22Rv1 (cell line): ENCODE measurements at regions not wholly inside any gene's neighbourhood (a gene's known extent, or its start where the extent isn't known, plus 50 kb on each side); places are given as distances from the start of the nearest gene placed in this dataset.
A peak's percentile ranks its signal among the peaks of the same experiment; 100 is the strongest.

Source experiments
- H3K27ac ChIP-seq: fragments of 450-650 bp; 2 replicates; pipeline ENCODE4 v1.5.1; 2017
- ZFX ChIP-seq: fragments of 450-650 bp; IDR thresholded peaks from 2 replicates; pipeline ENCODE4 v1.6.1; 2017; ENCODE audit warnings: antibody characterized with exemption, borderline replicate concordance
- TF ChIP-seq, protein P1 (sequence below): fragments of 450-650 bp; IDR thresholded peaks from 2 replicates; pipeline ENCODE4 v1.5.1; 2017; ENCODE audit warnings: mild to moderate bottlenecking

DNA sequence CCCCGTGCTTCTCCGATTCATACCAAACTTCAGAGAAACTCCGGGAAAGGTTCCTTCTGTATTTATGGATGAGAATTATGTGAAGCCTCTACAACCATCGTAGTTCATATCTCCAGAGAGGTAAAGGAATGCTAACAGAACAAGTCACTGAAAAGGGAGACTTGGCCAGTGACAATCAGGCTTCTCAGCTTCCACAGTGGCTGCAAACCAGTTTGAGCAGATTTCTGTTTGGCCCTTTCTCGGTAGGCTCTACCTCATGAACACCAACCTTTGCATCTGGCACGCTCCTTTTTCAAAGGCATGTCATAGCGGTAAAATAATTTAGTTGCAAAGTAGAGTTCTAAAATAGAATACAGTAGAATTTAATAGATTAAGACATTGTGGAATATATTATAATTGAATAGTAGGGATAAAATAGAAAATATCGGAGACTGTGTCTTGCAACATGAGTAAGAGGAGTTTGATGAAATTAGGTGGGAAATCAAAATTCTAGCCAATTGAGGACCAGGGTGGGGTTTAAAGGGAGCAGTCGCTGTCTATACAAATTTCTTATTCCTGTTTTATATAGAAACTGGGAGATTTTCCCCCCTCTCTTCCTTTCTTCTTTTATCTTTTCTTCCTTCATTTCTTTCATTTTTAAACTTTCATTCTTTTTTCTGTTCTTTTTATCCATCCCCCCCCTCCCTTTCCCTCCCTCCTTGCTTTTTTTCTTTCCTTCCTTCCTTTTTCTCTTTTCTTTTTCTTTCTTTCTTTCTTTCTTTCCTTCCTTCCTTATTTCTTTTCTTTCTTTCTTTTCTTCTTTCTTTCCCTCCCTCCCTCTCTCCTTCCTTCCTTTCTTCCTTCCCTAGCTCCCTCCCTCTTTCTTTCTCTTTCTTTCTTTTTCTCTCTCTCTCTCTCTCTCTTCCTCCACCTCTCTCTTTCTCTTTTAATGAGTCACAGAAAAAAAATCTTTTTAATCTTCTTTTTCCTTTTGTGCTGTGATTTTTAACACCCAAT lies 161.5 kb upstream of the KLF6 start:
- H3K27ac ChIP-seq: no peak overlapping the region
- TF ChIP-seq, protein P1, sequence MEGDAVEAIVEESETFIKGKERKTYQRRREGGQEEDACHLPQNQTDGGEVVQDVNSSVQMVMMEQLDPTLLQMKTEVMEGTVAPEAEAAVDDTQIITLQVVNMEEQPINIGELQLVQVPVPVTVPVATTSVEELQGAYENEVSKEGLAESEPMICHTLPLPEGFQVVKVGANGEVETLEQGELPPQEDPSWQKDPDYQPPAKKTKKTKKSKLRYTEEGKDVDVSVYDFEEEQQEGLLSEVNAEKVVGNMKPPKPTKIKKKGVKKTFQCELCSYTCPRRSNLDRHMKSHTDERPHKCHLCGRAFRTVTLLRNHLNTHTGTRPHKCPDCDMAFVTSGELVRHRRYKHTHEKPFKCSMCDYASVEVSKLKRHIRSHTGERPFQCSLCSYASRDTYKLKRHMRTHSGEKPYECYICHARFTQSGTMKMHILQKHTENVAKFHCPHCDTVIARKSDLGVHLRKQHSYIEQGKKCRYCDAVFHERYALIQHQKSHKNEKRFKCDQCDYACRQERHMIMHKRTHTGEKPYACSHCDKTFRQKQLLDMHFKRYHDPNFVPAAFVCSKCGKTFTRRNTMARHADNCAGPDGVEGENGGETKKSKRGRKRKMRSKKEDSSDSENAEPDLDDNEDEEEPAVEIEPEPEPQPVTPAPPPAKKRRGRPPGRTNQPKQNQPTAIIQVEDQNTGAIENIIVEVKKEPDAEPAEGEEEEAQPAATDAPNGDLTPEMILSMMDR: no peak
- no peak for TF ChIP-seq ZFX

DNA sequence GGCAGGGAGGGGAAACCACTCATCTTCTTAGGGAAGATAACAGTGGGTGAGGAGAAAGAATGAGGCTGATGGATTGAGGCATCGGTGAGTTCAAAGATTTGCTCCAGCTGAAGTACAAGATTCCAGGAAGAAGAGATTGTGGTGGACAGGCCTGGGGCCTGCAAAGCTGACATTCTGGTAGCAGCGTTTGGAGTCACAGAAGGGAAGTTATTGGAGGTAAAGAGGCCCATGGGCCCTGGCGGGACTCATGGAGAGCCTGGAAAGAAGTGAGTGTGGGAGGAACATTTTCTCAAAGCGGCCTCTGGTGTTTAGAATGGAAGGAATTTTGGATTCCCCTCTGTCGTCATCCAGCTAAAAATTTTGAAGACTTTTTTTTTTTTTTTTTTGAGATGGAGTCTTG lies 160.0 kb upstream of the KLF6 start:
- no peak for TF ChIP-seq ZFX
- TF ChIP-seq, protein P1: no peak
- H3K27ac ChIP-seq: no peak overlapping the region

- no peak for TF ChIP-seq ZFX
- TF ChIP-seq, protein P1: no peak
- H3K27ac ChIP-seq: no peak overlapping the region
Observed at GRCh38 chr10:3944591-3944990, 159.6 kb upstream of the KLF6 start.

DNA sequence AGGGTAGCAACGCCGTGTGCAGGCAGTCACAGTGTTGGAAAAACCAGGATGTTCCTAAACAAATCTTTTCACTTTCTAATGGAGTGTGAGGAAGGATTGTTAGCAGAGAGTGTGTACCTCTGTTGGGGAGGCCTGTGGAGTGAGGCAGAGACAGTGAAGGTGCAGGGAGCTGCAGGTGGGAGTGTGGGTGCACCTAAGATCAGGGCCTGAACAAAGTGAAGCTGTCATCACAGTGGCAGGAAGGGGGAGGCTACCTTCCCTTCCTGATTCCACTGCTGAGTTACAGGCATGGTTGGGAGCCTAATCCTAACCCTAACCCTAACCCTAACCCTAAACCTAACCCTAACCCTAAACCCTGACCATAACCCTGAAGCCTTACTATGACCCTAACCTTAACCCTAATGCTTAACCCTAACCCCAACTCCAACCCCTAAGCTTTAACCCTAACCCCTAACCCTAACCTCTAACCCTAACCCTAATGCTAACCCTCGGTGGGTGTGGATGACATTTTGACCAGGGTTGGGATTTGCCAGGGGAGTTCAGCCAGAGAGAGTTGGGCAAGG lies 158.8 kb upstream of the KLF6 start:
- H3K27ac ChIP-seq: no peak overlapping the region
- TF ChIP-seq ZFX: no peak
- TF ChIP-seq, protein P1: no peak

GRCh38 chr10:3942937-3943489 lies 158.0 kb upstream of the KLF6 start:
- no peak overlapping the region for H3K27ac ChIP-seq

GRCh38 chr10:3941676-3942075 lies 156.7 kb upstream of the KLF6 start:
- TF ChIP-seq, protein P1: no peak
- TF ChIP-seq ZFX: no peak
- H3K27ac ChIP-seq: no peak overlapping the region

More at GRCh38 chr10:3942937-3943489, 158.0 kb upstream of the KLF6 start:
- no peak for TF ChIP-seq ZFX

DNA sequence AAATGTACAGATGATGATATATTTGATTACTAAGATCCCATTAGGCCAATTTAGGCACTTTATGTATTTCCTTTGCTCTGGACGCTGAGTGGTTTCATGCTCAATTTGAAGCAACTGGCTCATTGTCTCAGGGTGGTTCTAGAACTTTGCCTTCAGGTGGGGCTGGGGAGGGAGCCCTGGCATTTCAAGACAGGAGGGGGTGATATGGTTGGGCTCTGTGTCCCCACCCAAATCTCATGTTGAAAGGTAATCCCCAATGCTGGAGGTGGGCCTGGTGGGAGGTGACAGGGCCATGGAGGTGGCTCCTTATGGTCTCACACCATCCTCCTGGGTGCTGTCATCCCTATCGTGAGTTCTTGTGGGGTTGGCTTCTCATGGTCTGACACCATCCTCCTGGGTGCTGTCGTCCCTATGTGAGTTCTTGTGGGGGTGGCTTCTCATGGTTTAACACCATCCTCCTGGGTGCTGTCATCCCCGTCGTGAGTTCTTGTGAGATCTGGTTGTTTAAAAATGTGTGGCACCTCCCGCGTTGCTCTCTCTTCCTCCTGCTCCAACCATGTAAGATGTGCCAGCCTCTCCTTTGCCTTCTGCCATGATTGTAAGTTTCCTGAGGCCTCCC lies 151.5 kb upstream of the KLF6 start:
- peak overlapping the region; percentile 43 for H3K27ac ChIP-seq
- no peak for TF ChIP-seq ZFX
- TF ChIP-seq, protein P1: no peak
